Spleen (tissue), 7 donors: ENCODE measurements at regions not wholly inside any gene's neighbourhood (a gene's known extent, or its start where the extent isn't known, plus 50 kb on each side); places are given as distances from the start of the nearest gene placed in this dataset.

Experiments used
- CTCF ChIP-seq, 11 experiments: fragments of 200-600 bp in 7 of 11; fragments of 450-650 bp in 4 of 11; sonication (generic) in 4 of 11; IDR thresholded peaks in 8 of 11; conservative IDR thresholded peaks in 3 of 11; 1 replicate in 7 of 11; 2 replicates in 4 of 11; pipeline versions ENCODE4 v1.4.0 to v1.8.0; 2016 to 2021; ENCODE audit warnings: antibody characterized with exemption in 11 of 11, inconsistent platforms in 4 of 11, mild to moderate bottlenecking in 1 of 11
- POLR2A ChIP-seq, 3 donors: fragments of 450-650 bp; IDR thresholded peaks; one replicate each; pipeline ENCODE4 v1.5.1; 2017; ENCODE audit warnings: antibody characterized with exemption in 3 of 3, mild to moderate bottlenecking in 1 of 3
- POLR2AphosphoS5 ChIP-seq, 3 donors: sonication (generic); formaldehyde crosslinking; IDR thresholded peaks; one replicate each; pipeline ENCODE4 v1.5.1; 2017; ENCODE audit warnings: antibody characterized with exemption in 3 of 3
- donor health status: DM: no; HTN: no; CAD: no; lungs with moderate emphysema.
- donor health status: DM: no; HTN: no; CAD: no.
- donor health status: DM: no; HTN: no; CAD: no.

GRCh38 chr9:89802781-89803355 lies 198.1 kb downstream of the GADD45G start:
- no peak for TF ChIP-seq CTCF (IDR thresholded peaks at IDR 0.05 in 8 of 11, conservative IDR thresholded peaks at IDR 0.05 in 3 of 11)
- no peak for TF ChIP-seq POLR2A (IDR thresholded peaks at IDR 0.05)
- no peak for TF ChIP-seq POLR2AphosphoS5 (IDR thresholded peaks at IDR 0.05)
